ENCODE measurements at regions not wholly inside any gene's neighbourhood (a gene's known extent, or its start where the extent isn't known, plus 50 kb on each side); places are given as distances from the start of the nearest gene placed in this dataset.

GRCh38 chr11:8788616-8789015 lies 106.0 kb downstream of the RPL27A start:
- Histone ChIP-seq H3K36me3 (no peaks in the 10 kb centered on the region), H3K4me3 (no peak overlapping the region), H3K27me3 (no peaks in the 10 kb centered on the region), H3K27ac (peak overlapping the region; percentile 69 to 74), H3K9me3 (no peaks in the 10 kb centered on the region), H3K4me1 (peaks cover 14 to 15% of the 10 kb centered on the region in 2 donors)
- TF ChIP-seq POLR2A (IDR thresholded peaks at IDR 0.05) (no peak), CTCF (IDR thresholded peaks at IDR 0.05) (no peak)
- no peak for DNase-seq
- intact Hi-C loops (cut with DNase I; ENCODE audit: low total_unique reads) = no loop called here

- Histone ChIP-seq H3K9me3 (no peaks in the 10 kb centered on the region), H3K4me3 (no peak overlapping the region), H3K4me1 (peaks cover 20 to 21% of the 10 kb centered on the region in 2 donors), H3K27me3 (no peaks in the 10 kb centered on the region), H3K36me3 (no peaks in the 10 kb centered on the region), H3K27ac (peak overlapping the region; percentile 69 to 74)
- intact Hi-C loops (cut with DNase I; ENCODE audit: low total_unique reads) = no loop called here
- TF ChIP-seq CTCF (IDR thresholded peaks at IDR 0.05) (no peak), POLR2A (IDR thresholded peaks at IDR 0.05) (no peak)
- DNase-seq = no peak
These were observed 107.3 kb downstream of the RPL27A start for GRCh38 chr11:8789864-8790263.

GRCh38 chr11:8790968-8791367 lies 108.4 kb downstream of the RPL27A start:
- no peak for DNase-seq
- Histone ChIP-seq H3K36me3 (no peaks in the 10 kb centered on the region), H3K9me3 (no peaks in the 10 kb centered on the region), H3K27me3 (no peaks in the 10 kb centered on the region), H3K4me3 (no peak overlapping the region), H3K4me1 (peaks cover 16% of the 10 kb centered on the region in 2 donors), H3K27ac (peak overlapping the region; percentile 69 to 74)
- intact Hi-C loops (cut with DNase I; ENCODE audit: low total_unique reads) = no loop called here
- TF ChIP-seq POLR2A (IDR thresholded peaks at IDR 0.05) (no peak), CTCF (IDR thresholded peaks at IDR 0.05) (no peak)

GRCh38 chr11:8792710-8793109 lies 110.1 kb downstream of the RPL27A start:
- TF ChIP-seq POLR2A (IDR thresholded peaks at IDR 0.05) (no peak), CTCF (IDR thresholded peaks at IDR 0.05) (no peak)
- no peaks in the 10 kb centered on the region for H3K9me3 ChIP-seq
- no peaks in the 10 kb centered on the region for H3K36me3 ChIP-seq
- no peak for DNase-seq
- intact Hi-C loops (cut with DNase I; ENCODE audit: low total_unique reads) = no loop called here
- H3K27ac ChIP-seq = peak overlapping the region; percentile 31 to 56
- H3K4me3 ChIP-seq = no peak overlapping the region
- peaks cover 7 to 16% of the 10 kb centered on the region in 2 donors for H3K4me1 ChIP-seq
- no peaks in the 10 kb centered on the region for H3K27me3 ChIP-seq

- H3K4me3 ChIP-seq = no peak overlapping the region
- DNase-seq = no peak
- TF ChIP-seq POLR2A (IDR thresholded peaks at IDR 0.05) (no peak), CTCF (IDR thresholded peaks at IDR 0.05) (no peak)
- no peaks in the 10 kb centered on the region for H3K9me3 ChIP-seq
- no peaks in the 10 kb centered on the region for H3K36me3 ChIP-seq
- H3K4me1 ChIP-seq = peaks cover 7 to 15% of the 10 kb centered on the region in 2 donors
- intact Hi-C loops (cut with DNase I; ENCODE audit: low total_unique reads) = no loop called here
- peak overlapping the region; percentile 31 to 56 for H3K27ac ChIP-seq
- H3K27me3 ChIP-seq = no peaks in the 10 kb centered on the region
These were observed 110.7 kb downstream of the RPL27A start for GRCh38 chr11:8793114-8793777.
